ENCODE measurements at regions not wholly inside any gene's neighbourhood (a gene's known extent, or its start where the extent isn't known, plus 50 kb on each side); places are given as distances from the start of the nearest gene placed in this dataset.

- H3K9me2 ChIP-seq (replicated peaks; ENCODE audit: insufficient read depth, low read length) = no peaks in the 10 kb centered on the region
- no peak overlapping the region for H3K4me3 ChIP-seq (ENCODE audit: low read length)
- H3K27ac ChIP-seq (ENCODE audit: low read length) = no peak overlapping the region
- no peaks in the 10 kb centered on the region for H3K79me2 ChIP-seq (ENCODE audit: low read length)
- peaks cover 8% of the 10 kb centered on the region for H3K4me1 ChIP-seq (ENCODE audit: low read length)
- no peaks in the 10 kb centered on the region for H4K20me1 ChIP-seq (ENCODE audit: insufficient read depth, low read length)
- DNase-seq = no peak
- no peaks in the 10 kb centered on the region for H3K36me3 ChIP-seq (replicated peaks; ENCODE audit: insufficient read depth, low read length)
- no peak overlapping the region for H3K4me2 ChIP-seq (ENCODE audit: low read depth, low read length)
- H3K9ac ChIP-seq (ENCODE audit: low read length) = no peak overlapping the region
- TF ChIP-seq EZH2phosphoT487 (IDR thresholded peaks at IDR 0.05; ENCODE audit: low read length) (no peak), CTCF (IDR thresholded peaks at IDR 0.05; ENCODE audit: low read length) (no peak), EZH2 (optimal IDR thresholded peaks at IDR 0.05; ENCODE audit: low read depth, low read length) (no peak)
- H2AFZ ChIP-seq (ENCODE audit: low read length) = no peak overlapping the region
- H3F3A ChIP-seq (ENCODE audit: insufficient read depth, low read length) = peaks cover 7% of the 10 kb centered on the region; the same call in 1 of the 2 replicates
- no peaks in the 10 kb centered on the region for H3K27me3 ChIP-seq (replicated peaks; ENCODE audit: insufficient read depth, low read length)
- H3K9me3 ChIP-seq (replicated peaks; ENCODE audit: insufficient read depth, low read length) = no peaks in the 10 kb centered on the region
These were observed 559.1 kb upstream of the JAG1 start for GRCh38 chr20:11232896-11233295.

GRCh38 chr20:11234181-11234580 lies 560.4 kb upstream of the JAG1 start:
- peaks cover 8% of the 10 kb centered on the region for H3K4me1 ChIP-seq (ENCODE audit: low read length)
- no peak overlapping the region for H3K9ac ChIP-seq (ENCODE audit: low read length)
- no peaks in the 10 kb centered on the region for H3K9me2 ChIP-seq (replicated peaks; ENCODE audit: insufficient read depth, low read length)
- H3K27ac ChIP-seq (ENCODE audit: low read length) = no peak overlapping the region; the same call in 1 of the 2 replicates
- H3K4me3 ChIP-seq (ENCODE audit: low read length) = no peak overlapping the region
- H3K36me3 ChIP-seq (replicated peaks; ENCODE audit: insufficient read depth, low read length) = no peaks in the 10 kb centered on the region
- TF ChIP-seq EZH2 (optimal IDR thresholded peaks at IDR 0.05; ENCODE audit: low read depth, low read length) (no peak), CTCF (IDR thresholded peaks at IDR 0.05; ENCODE audit: low read length) (no peak), EZH2phosphoT487 (IDR thresholded peaks at IDR 0.05; ENCODE audit: low read length) (no peak)
- no peaks in the 10 kb centered on the region for H3K79me2 ChIP-seq (ENCODE audit: low read length)
- H3K4me2 ChIP-seq (ENCODE audit: low read depth, low read length) = peak overlapping the region; percentile 12; the same call in 1 of the 2 replicates
- DNase-seq = no peak
- no peak overlapping the region for H2AFZ ChIP-seq (ENCODE audit: low read length)
- no peaks in the 10 kb centered on the region for H3K9me3 ChIP-seq (replicated peaks; ENCODE audit: insufficient read depth, low read length)
- H3F3A ChIP-seq (ENCODE audit: insufficient read depth, low read length) = peaks cover 7% of the 10 kb centered on the region; the same call in 1 of the 2 replicates
- H4K20me1 ChIP-seq (ENCODE audit: insufficient read depth, low read length) = no peaks in the 10 kb centered on the region
- no peaks in the 10 kb centered on the region for H3K27me3 ChIP-seq (replicated peaks; ENCODE audit: insufficient read depth, low read length)

GRCh38 chr20:11234608-11235007 lies 560.8 kb upstream of the JAG1 start:
- Histone ChIP-seq H3K9me3 (replicated peaks; ENCODE audit: insufficient read depth, low read length) (no peaks in the 10 kb centered on the region), H3K27ac (ENCODE audit: low read length) (no peak overlapping the region; the same call in 1 of the 2 replicates), H3K36me3 (replicated peaks; ENCODE audit: insufficient read depth, low read length) (no peaks in the 10 kb centered on the region), H3K4me1 (ENCODE audit: low read length) (peaks cover 8% of the 10 kb centered on the region), H3K27me3 (replicated peaks; ENCODE audit: insufficient read depth, low read length) (no peaks in the 10 kb centered on the region), H3K9me2 (replicated peaks; ENCODE audit: insufficient read depth, low read length) (no peaks in the 10 kb centered on the region), H3F3A (ENCODE audit: insufficient read depth, low read length) (peaks cover 7% of the 10 kb centered on the region; the same call in 1 of the 2 replicates), H3K4me2 (ENCODE audit: low read depth, low read length) (peak overlapping the region; percentile 12; the same call in 1 of the 2 replicates), H3K9ac (ENCODE audit: low read length) (no peak overlapping the region), H3K79me2 (ENCODE audit: low read length) (no peaks in the 10 kb centered on the region), H3K4me3 (ENCODE audit: low read length) (no peak overlapping the region), H2AFZ (ENCODE audit: low read length) (no peak overlapping the region), H4K20me1 (ENCODE audit: insufficient read depth, low read length) (no peaks in the 10 kb centered on the region)
- no peak for DNase-seq
- TF ChIP-seq CTCF (IDR thresholded peaks at IDR 0.05; ENCODE audit: low read length) = no peak
- TF ChIP-seq EZH2 (optimal IDR thresholded peaks at IDR 0.05; ENCODE audit: low read depth, low read length) = no peak
- TF ChIP-seq EZH2phosphoT487 (IDR thresholded peaks at IDR 0.05; ENCODE audit: low read length) = no peak
